ENCODE measurements at regions not wholly inside any gene's neighbourhood (a gene's known extent, or its start where the extent isn't known, plus 50 kb on each side); places are given as distances from the start of the nearest gene placed in this dataset.

GRCh38 chr3:69590111-69590510, 149.2 kb upstream of the MITF start:
- H3K4me3 ChIP-seq (ENCODE audit: low read depth, low read length), result no peak overlapping the region
- no peak for TF ChIP-seq CTCF (IDR thresholded peaks at IDR 0.05; ENCODE audit: insufficient read depth, low read length)
- no peak for DNase-seq (ENCODE audit: low read depth)

- TF ChIP-seq CTCF (IDR thresholded peaks at IDR 0.05; ENCODE audit: insufficient read depth, low read length), result no peak
- DNase-seq (ENCODE audit: low read depth), result no peak
- no peak overlapping the region for H3K4me3 ChIP-seq (ENCODE audit: low read depth, low read length)
Observed at GRCh38 chr3:69588170-69588569, 151.1 kb upstream of the MITF start.

- no peak for DNase-seq (ENCODE audit: low read depth)
- H3K4me3 ChIP-seq (ENCODE audit: low read depth, low read length), result no peak overlapping the region
- no peak for TF ChIP-seq CTCF (IDR thresholded peaks at IDR 0.05; ENCODE audit: insufficient read depth, low read length)
Observed at GRCh38 chr3:69585472-69585871, 153.8 kb upstream of the MITF start.

- no peak for TF ChIP-seq CTCF (IDR thresholded peaks at IDR 0.05; ENCODE audit: insufficient read depth, low read length)
- DNase-seq (ENCODE audit: low read depth), result no peak
- H3K4me3 ChIP-seq (ENCODE audit: low read depth, low read length), result no peak overlapping the region
Observed at GRCh38 chr3:69582044-69582443, 157.2 kb upstream of the MITF start.

- DNase-seq (ENCODE audit: low read depth), result no peak
- TF ChIP-seq CTCF (IDR thresholded peaks at IDR 0.05; ENCODE audit: insufficient read depth, low read length), result no peak
- no peak overlapping the region for H3K4me3 ChIP-seq (ENCODE audit: low read depth, low read length)
Observed at GRCh38 chr3:69579306-69580041, 159.8 kb upstream of the MITF start.

GRCh38 chr3:69569520-69569919, 169.7 kb upstream of the MITF start:
- TF ChIP-seq CTCF (IDR thresholded peaks at IDR 0.05; ENCODE audit: insufficient read depth, low read length), result no peak
- peak; percentile 11 for DNase-seq (ENCODE audit: low read depth)

GRCh38 chr3:69568951-69569350, 170.3 kb upstream of the MITF start:
- TF ChIP-seq CTCF (IDR thresholded peaks at IDR 0.05; ENCODE audit: insufficient read depth, low read length), result no peak
- no peak overlapping the region for H3K4me3 ChIP-seq (ENCODE audit: low read depth, low read length)
- DNase-seq (ENCODE audit: low read depth), result peak; percentile 74

More at GRCh38 chr3:69569520-69569919, 169.7 kb upstream of the MITF start:
- H3K4me3 ChIP-seq (ENCODE audit: low read depth, low read length), result no peak overlapping the region

All from fibroblast of the aortic adventitia (primary cell).